Suppressor macrophage treated with lipopolysaccharide for 4 hours (primary cell): ENCODE measurements at regions not wholly inside any gene's neighbourhood (a gene's known extent, or its start where the extent isn't known, plus 50 kb on each side); places are given as distances from the start of the nearest gene placed in this dataset.

Experiments used
- DNase-seq: peaks from one replicate; pipeline ENCODE4 v3.0.0-alpha.2; 2020

GRCh38 chr2:2974982-2975381, 402.6 kb downstream of the EIPR1 start:
- DNase-seq: no peak

- DNase-seq: no peak
These were observed 417.0 kb downstream of the EIPR1 start for GRCh38 chr2:2960441-2961133.

DNA sequence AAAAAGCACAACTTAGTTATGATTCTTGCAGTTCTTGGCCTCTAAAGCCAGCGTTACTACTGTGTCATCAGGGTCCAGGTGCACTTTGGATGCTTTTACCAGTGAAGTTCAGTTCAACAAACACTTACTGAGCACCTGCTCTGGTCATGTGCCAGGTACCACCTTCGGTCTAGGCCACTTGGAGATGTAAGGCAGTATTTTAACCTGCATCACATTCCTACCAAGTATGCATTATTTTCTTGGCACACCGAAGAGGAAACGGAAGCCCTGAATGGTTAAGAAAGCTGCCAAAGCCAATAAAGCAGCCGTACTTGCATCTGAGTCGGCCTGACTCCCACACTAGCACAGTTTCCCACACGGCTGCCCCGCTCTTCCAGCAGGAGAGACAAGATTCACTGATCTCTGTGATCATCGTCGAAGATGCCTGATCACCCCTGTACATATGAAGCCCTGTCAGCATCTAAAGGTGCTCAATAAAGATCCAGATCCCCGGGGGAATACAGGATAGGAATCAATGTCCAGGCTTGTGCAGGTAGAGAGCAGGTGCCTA, 427.1 kb downstream of the EIPR1 start:
- no peak for DNase-seq

- no peak for DNase-seq
These were observed 430.2 kb downstream of the EIPR1 start for GRCh38 chr2:2947406-2947805.

DNA sequence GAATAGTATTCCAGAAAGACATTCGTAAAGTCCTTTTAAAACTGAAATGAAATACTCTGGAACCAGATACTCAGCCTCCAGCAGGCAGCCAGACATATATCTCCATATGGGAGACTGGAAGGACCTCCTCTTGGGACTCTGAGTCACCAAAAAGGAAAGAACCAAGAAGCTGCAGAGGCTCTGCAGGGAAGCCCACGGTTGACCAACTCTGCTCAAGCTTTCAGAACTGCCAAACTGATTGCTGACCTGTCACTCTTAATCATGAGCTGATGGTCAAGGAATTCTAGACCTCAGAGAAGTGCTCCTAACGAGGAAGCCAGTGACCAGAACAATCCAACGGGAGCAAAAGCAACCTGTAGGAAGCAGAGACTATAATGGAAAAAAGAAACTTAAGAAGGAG, 434.7 kb downstream of the EIPR1 start:
- no peak for DNase-seq

DNA sequence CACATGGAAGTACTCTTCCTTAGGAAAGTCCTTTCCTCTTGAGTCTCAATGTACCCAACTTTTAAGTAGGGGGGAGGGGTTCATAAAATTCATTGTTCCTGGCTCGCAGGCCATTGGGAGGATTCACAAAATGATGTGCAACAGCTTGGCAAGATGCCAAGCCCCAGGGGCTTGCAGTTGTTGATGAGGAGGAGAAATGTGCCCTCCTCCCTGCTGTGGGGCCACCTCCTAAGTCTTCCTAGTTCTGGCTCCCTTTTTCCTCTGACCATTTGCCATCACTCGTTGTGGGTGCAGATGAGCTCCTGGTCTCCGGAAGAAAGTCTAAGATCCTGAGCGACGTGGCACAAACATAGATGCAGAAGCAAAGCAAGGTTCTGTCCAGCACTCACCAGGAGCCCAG, 435.4 kb downstream of the EIPR1 start:
- DNase-seq: no peak

GRCh38 chr2:2941205-2941604, 436.4 kb downstream of the EIPR1 start:
- DNase-seq: no peak

DNA sequence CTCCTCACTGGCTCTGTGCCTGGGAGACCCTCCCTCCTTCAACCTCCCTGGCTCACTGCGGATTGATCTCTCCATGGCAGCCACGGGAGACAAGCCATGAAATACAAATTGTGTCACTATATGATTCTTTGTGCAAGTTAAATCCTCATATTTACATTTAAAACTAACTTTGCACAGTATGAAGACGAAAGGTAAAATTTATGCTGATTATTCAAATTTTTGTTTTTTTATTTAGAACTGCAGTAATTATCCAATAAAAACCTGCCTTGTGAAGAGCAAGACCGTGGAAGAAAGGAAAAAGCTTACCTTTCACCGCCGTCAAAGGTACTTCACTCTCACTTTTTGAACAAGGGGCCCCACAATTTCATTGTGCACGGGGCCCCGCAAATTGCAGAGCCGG, 436.9 kb downstream of the EIPR1 start:
- DNase-seq: no peak

- DNase-seq: no peak
These were observed 437.6 kb downstream of the EIPR1 start for GRCh38 chr2:2940061-2940460.

GRCh38 chr2:2939078-2939795, 438.4 kb downstream of the EIPR1 start:
- no peak for DNase-seq

- peak; percentile 16 for DNase-seq
These were observed 439.1 kb downstream of the EIPR1 start for GRCh38 chr2:2938481-2938880.

DNA sequence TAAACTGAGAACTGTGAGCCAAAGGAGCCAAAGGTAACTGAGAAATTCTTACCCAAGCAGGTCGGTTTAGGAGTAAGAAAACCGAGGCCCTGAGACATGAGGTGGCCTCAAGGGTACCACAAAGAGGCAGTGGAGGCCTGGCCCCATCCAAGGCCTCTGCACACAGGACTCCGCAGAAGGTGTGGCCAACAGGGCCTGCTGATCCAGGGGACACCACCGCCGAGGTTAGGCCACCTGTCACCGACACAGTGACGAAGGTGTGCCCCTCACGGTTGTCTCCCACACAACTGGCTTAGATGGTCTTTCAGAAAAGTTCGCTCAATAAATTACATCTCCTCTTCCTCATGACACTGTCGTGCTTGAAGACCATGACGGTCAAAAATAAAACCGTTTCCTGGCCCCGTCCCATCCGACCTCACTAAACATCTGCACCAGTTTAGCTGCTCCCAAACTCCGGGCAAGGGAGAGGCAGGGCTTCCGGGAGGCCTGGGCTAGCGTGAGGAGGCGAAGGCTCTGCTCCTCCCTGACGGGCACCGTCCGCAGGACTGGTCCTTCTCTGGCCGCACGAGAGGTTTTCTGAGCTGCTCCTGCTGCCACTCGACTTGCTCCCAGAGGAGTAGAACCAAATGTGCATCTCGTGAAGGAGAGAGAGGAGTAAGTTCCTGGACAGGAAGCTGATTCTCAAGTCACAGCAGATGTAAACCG, 442.0 kb downstream of the EIPR1 start:
- DNase-seq: no peak

DNA sequence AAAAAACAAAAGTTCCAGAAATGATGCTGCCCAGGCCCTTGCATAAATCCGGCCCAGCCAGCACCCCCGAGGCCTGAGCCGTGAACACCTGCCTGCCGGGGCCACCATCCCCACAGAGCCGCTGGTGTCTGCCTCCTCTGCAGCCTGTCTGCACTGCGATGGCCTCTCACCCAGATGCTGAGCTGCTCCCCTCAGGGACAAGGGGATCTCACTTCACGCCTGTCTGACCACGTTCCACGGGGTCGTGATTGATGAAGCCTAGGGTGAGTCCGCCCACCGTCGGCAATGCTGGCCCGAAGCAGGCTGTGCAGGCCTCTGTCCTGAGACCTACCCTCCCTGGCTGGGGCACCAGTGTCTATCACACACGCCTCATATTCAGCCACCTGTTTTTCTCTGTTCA, 444.2 kb downstream of the EIPR1 start:
- DNase-seq: no peak

- DNase-seq: no peak
These were observed 444.8 kb downstream of the EIPR1 start for GRCh38 chr2:2932692-2933305.

- DNase-seq: no peak
These were observed 445.4 kb downstream of the EIPR1 start for GRCh38 chr2:2932189-2932588.

DNA sequence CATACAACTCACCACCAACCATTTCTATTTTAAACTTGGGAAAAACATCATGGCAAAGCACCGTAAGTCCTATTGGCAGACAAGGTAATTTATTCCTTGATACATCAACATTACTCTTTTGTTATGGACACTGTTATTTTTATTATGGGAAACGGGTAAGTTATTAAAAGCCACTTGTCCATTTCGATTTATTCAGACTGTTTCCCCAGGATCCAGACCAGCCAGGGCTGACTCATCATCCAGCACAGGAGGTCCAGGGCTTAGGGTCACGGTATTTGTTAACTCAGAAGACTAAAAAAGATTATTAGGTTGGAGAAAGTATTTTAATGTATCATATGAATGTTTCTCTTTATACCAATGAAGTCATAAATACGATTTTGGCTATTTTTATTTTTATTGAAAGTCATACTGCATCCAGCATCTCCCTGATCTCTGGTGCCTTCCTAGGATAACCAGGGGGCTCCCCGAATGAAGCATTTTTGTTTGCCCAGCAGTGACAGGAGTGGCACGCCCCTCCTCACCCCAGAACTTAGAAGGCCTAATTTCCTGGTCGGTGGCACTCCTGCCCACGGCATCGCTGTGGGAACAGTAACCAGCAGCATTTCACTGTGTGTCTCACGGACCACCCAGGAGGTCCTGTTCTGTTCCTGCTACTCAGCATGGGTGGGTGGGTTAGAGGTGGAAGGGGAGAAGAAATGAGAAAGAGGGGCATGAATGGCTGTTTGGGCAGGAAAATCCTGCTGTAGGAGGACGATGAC, 446.1 kb downstream of the EIPR1 start:
- no peak for DNase-seq

- DNase-seq: no peak
These were observed 446.8 kb downstream of the EIPR1 start for GRCh38 chr2:2930841-2931240.

- no peak for DNase-seq
These were observed 450.8 kb downstream of the EIPR1 start for GRCh38 chr2:2926858-2927175.

DNA sequence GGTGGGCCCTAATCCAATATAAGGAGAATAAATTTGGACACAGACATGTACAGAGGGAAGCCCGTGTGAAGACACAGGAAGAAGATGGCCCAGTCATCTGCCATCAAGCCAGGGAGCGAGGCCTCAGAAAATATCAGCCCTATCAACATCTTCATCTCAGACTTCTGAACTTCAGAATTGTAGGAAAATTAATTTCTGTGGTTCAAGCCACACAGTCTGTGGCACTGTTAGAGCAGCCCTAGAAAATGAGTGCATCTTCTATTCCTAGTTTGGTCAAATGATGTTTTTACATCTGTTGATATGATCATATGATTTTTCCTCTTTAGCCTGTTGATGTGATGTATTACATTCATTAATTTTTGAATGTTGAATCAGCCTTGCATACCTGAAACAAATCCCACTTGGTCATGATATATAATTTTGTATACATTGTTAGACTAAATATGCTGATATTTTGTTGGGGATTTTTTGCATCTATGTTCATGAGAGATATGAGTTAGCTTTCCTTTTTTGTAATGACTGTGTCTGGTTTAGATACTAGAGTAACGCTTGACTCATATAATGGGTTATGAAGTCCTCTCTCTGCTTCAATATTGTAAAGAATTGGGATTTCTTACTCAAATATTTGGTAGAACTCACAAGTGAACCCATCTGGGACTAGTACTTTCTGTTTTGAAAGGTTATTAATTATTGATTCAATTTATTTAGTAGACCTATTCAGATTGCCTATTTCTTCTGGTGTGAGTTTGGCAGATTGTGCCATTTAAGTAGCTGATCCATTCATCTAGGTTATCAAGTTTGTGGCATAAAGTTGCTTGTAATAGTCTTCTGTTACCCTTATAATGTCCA, 451.4 kb downstream of the EIPR1 start:
- no peak for DNase-seq

- DNase-seq: no peak
These were observed 455.5 kb downstream of the EIPR1 start for GRCh38 chr2:2922156-2922555.

GRCh38 chr2:2921011-2921720, 456.5 kb downstream of the EIPR1 start:
- no peak for DNase-seq
